IPS-15b (cell line): ENCODE measurements at regions not wholly inside any gene's neighbourhood (a gene's known extent, or its start where the extent isn't known, plus 50 kb on each side); places are given as distances from the start of the nearest gene placed in this dataset.
"Not testable (repeated sequence)": the region's sequence is repeated elsewhere in the genome, so short reads cannot be mapped to it uniquely, and the experiment has no call there.

Source experiments
- H3K27me3 ChIP-seq: one replicate; pipeline ENCODE4 v1.6.1; 2013; ENCODE audit warnings: low read length; ENCODE audit not compliant: control insufficient read depth, insufficient read depth
- H3K36me3 ChIP-seq: one replicate; pipeline ENCODE4 v1.6.1; 2013; ENCODE audit warnings: low read length; ENCODE audit not compliant: control insufficient read depth, insufficient read depth
- H3K4me1 ChIP-seq: one replicate; pipeline ENCODE4 v1.6.1; 2013; ENCODE audit warnings: mild to moderate bottlenecking, low read length; ENCODE audit not compliant: control insufficient read depth, insufficient read depth
- H3K4me3 ChIP-seq: one replicate; pipeline ENCODE4 v1.5.1; 2013; ENCODE audit warnings: low read depth, low read length
- H3K9ac ChIP-seq: one replicate; pipeline ENCODE4 v1.6.1; 2013; ENCODE audit warnings: low read depth, mild to moderate bottlenecking, low read length
- H3K9me3 ChIP-seq: one replicate; pipeline ENCODE4 v1.6.1; 2013; ENCODE audit warnings: mild to moderate bottlenecking, low read length; ENCODE audit not compliant: control insufficient read depth, insufficient read depth

GRCh38 chr1:163983097-163983496, 575.9 kb upstream of the PBX1 start:
- no peaks in the 10 kb centered on the region for H3K27me3 ChIP-seq
- no peak overlapping the region for H3K4me3 ChIP-seq
- H3K9me3 ChIP-seq: no peaks in the 10 kb centered on the region
- H3K36me3 ChIP-seq: no peaks in the 10 kb centered on the region
- no peaks in the 10 kb centered on the region for H3K4me1 ChIP-seq
- H3K9ac ChIP-seq: no peak overlapping the region

GRCh38 chr1:163985700-163986099, 573.3 kb upstream of the PBX1 start:
- H3K36me3 ChIP-seq: no peaks in the 10 kb centered on the region
- H3K4me3 ChIP-seq: no peak overlapping the region
- no peak overlapping the region for H3K9ac ChIP-seq
- no peaks in the 10 kb centered on the region for H3K9me3 ChIP-seq
- no peaks in the 10 kb centered on the region for H3K4me1 ChIP-seq
- H3K27me3 ChIP-seq: no peaks in the 10 kb centered on the region

GRCh38 chr1:163999131-163999530, 559.9 kb upstream of the PBX1 start:
- H3K4me1 ChIP-seq: no peaks in the 10 kb centered on the region
- no peaks in the 10 kb centered on the region for H3K9me3 ChIP-seq
- H3K36me3 ChIP-seq: no peaks in the 10 kb centered on the region
- no peaks in the 10 kb centered on the region for H3K27me3 ChIP-seq
- no peak overlapping the region for H3K4me3 ChIP-seq
- H3K9ac ChIP-seq: no peak overlapping the region

GRCh38 chr1:164006186-164006585, 552.8 kb upstream of the PBX1 start:
- not testable (repeated sequence) for H3K9me3 ChIP-seq, H3K9ac ChIP-seq, H3K4me1 ChIP-seq, H3K36me3 ChIP-seq, H3K27me3 ChIP-seq, H3K4me3 ChIP-seq

GRCh38 chr1:164006621-164007020, 552.4 kb upstream of the PBX1 start:
- no peaks in the 10 kb centered on the region for H3K9me3 ChIP-seq
- H3K4me1 ChIP-seq: no peaks in the 10 kb centered on the region
- H3K4me3 ChIP-seq: no peak overlapping the region
- no peaks in the 10 kb centered on the region for H3K27me3 ChIP-seq
- no peak overlapping the region for H3K9ac ChIP-seq
- no peaks in the 10 kb centered on the region for H3K36me3 ChIP-seq

GRCh38 chr1:164017239-164017638, 541.7 kb upstream of the PBX1 start:
- no peaks in the 10 kb centered on the region for H3K27me3 ChIP-seq
- H3K36me3 ChIP-seq: no peaks in the 10 kb centered on the region
- no peak overlapping the region for H3K9ac ChIP-seq
- no peaks in the 10 kb centered on the region for H3K4me1 ChIP-seq
- H3K4me3 ChIP-seq: no peak overlapping the region
- no peaks in the 10 kb centered on the region for H3K9me3 ChIP-seq

- Histone ChIP-seq H3K27me3 (no peaks in the 10 kb centered on the region), H3K4me3 (no peak overlapping the region), H3K9me3 (no peaks in the 10 kb centered on the region), H3K9ac (no peak overlapping the region), H3K36me3 (no peaks in the 10 kb centered on the region), H3K4me1 (no peaks in the 10 kb centered on the region)
Measured at GRCh38 chr1:164020391-164020790, 538.6 kb upstream of the PBX1 start.

- Histone ChIP-seq H3K9ac (no peak overlapping the region), H3K36me3 (no peaks in the 10 kb centered on the region), H3K27me3 (no peaks in the 10 kb centered on the region), H3K4me3 (no peak overlapping the region), H3K4me1 (no peaks in the 10 kb centered on the region), H3K9me3 (no peaks in the 10 kb centered on the region)
Measured at GRCh38 chr1:164021813-164022212, 537.2 kb upstream of the PBX1 start.

- Histone ChIP-seq H3K4me3 (no peak overlapping the region), H3K9me3 (no peaks in the 10 kb centered on the region), H3K9ac (no peak overlapping the region), H3K36me3 (no peaks in the 10 kb centered on the region), H3K4me1 (no peaks in the 10 kb centered on the region), H3K27me3 (no peaks in the 10 kb centered on the region)
Measured at GRCh38 chr1:164033782-164034181, 525.2 kb upstream of the PBX1 start.

GRCh38 chr1:164040754-164041153, 518.2 kb upstream of the PBX1 start:
- no peaks in the 10 kb centered on the region for H3K27me3 ChIP-seq
- H3K36me3 ChIP-seq: no peaks in the 10 kb centered on the region
- no peak overlapping the region for H3K9ac ChIP-seq
- H3K4me1 ChIP-seq: no peaks in the 10 kb centered on the region
- H3K4me3 ChIP-seq: no peak overlapping the region
- no peaks in the 10 kb centered on the region for H3K9me3 ChIP-seq

GRCh38 chr1:164051782-164052181, 507.2 kb upstream of the PBX1 start:
- Histone ChIP-seq H3K9ac (no peak overlapping the region), H3K4me3 (no peak overlapping the region), H3K9me3 (no peaks in the 10 kb centered on the region), H3K4me1 (peaks cover 6% of the 10 kb centered on the region), H3K36me3 (no peaks in the 10 kb centered on the region), H3K27me3 (no peaks in the 10 kb centered on the region)

GRCh38 chr1:164054331-164054730, 504.7 kb upstream of the PBX1 start:
- Histone ChIP-seq H3K9ac (no peak overlapping the region), H3K36me3 (no peaks in the 10 kb centered on the region)

GRCh38 chr1:164058198-164058597, 500.8 kb upstream of the PBX1 start:
- Histone ChIP-seq H3K4me1 (peaks cover 6% of the 10 kb centered on the region), H3K9ac (no peak overlapping the region), H3K36me3 (no peaks in the 10 kb centered on the region), H3K9me3 (no peaks in the 10 kb centered on the region), H3K4me3 (no peak overlapping the region), H3K27me3 (no peaks in the 10 kb centered on the region)

More at GRCh38 chr1:164054331-164054730, 504.7 kb upstream of the PBX1 start:
- no peak overlapping the region for H3K4me3 ChIP-seq
- H3K4me1 ChIP-seq: peaks cover 6% of the 10 kb centered on the region
- H3K27me3 ChIP-seq: no peaks in the 10 kb centered on the region
- H3K9me3 ChIP-seq: no peaks in the 10 kb centered on the region
